Neural cell (in vitro differentiated cells): ENCODE measurements at regions not wholly inside any gene's neighbourhood (a gene's known extent, or its start where the extent isn't known, plus 50 kb on each side); places are given as distances from the start of the nearest gene placed in this dataset.

Experiments
- CTCF ChIP-seq: fragments of 450-650 bp; IDR thresholded peaks from 2 replicates; pipeline ENCODE4 v1.5.1; 2014; ENCODE audit warnings: antibody characterized with exemption, mild to moderate bottlenecking, moderate library complexity; ENCODE audit not compliant: poor library complexity, severe bottlenecking
- EZH2 ChIP-seq: fragments of 200-600, 300-800 bp; shearing (Covaris generic), sonication (generic); IDR thresholded peaks from 2 replicates; pipeline ENCODE4 v1.6.1; 2014; ENCODE audit warnings: antibody characterized with exemption, low read length, borderline replicate concordance, mild to moderate bottlenecking; ENCODE audit not compliant: insufficient read depth, poor library complexity, severe bottlenecking
- SMC3 ChIP-seq: fragments of 450-650 bp; conservative IDR thresholded peaks from 2 replicates; pipeline ENCODE4 v1.6.1; 2014; ENCODE audit warnings: antibody characterized with exemption, mild to moderate bottlenecking, moderate library complexity; ENCODE audit not compliant: poor library complexity

- TF ChIP-seq CTCF (no peak), EZH2 (no peak), SMC3 (no peak)
These were observed 290.4 kb upstream of the PDE4D start for GRCh38 chr5:60183881-60184280.
